ENCODE measurements at regions not wholly inside any gene's neighbourhood (a gene's known extent, or its start where the extent isn't known, plus 50 kb on each side); places are given as distances from the start of the nearest gene placed in this dataset.

- no peaks in the 10 kb centered on the region; the same call in 1 of the 2 replicates for H3F3A ChIP-seq (replicated peaks; ENCODE audit: low read depth)
- H2AFZ ChIP-seq, result peak overlapping the region; percentile 72
- no peaks in the 10 kb centered on the region for H4K20me1 ChIP-seq (replicated peaks; ENCODE audit: insufficient read depth)
- no peak overlapping the region for H3K4me3 ChIP-seq
- Mint-ChIP-seq H3K9me3 (peaks cover 13% of the 10 kb centered on the region), H3K27me3 (ENCODE audit: insufficient read depth, low read depth, poor library complexity) (peaks cover 12% of the 10 kb centered on the region), H3K4me3 (no peak overlapping the region), H3K36me3 (ENCODE audit: low read depth) (peaks cover 12% of the 10 kb centered on the region), H3K27ac (no peak overlapping the region), H3K4me1 (peaks cover 47% of the 10 kb centered on the region)
- H3K9me2 ChIP-seq (ENCODE audit: insufficient read depth), result peaks cover 6% of the 10 kb centered on the region; the same call in 1 of the 2 replicates
- H3K27me3 ChIP-seq (ENCODE audit: insufficient read depth), result no peaks in the 10 kb centered on the region
- H3K4me2 ChIP-seq, result no peak overlapping the region
- DNase-seq (ENCODE audit: low spot score) (no peak), ATAC-seq (no peak)
- TF ChIP-seq NANOG (IDR thresholded peaks at IDR 0.05; ENCODE audit: borderline replicate concordance), result no peak
- TF ChIP-seq, protein P1, sequence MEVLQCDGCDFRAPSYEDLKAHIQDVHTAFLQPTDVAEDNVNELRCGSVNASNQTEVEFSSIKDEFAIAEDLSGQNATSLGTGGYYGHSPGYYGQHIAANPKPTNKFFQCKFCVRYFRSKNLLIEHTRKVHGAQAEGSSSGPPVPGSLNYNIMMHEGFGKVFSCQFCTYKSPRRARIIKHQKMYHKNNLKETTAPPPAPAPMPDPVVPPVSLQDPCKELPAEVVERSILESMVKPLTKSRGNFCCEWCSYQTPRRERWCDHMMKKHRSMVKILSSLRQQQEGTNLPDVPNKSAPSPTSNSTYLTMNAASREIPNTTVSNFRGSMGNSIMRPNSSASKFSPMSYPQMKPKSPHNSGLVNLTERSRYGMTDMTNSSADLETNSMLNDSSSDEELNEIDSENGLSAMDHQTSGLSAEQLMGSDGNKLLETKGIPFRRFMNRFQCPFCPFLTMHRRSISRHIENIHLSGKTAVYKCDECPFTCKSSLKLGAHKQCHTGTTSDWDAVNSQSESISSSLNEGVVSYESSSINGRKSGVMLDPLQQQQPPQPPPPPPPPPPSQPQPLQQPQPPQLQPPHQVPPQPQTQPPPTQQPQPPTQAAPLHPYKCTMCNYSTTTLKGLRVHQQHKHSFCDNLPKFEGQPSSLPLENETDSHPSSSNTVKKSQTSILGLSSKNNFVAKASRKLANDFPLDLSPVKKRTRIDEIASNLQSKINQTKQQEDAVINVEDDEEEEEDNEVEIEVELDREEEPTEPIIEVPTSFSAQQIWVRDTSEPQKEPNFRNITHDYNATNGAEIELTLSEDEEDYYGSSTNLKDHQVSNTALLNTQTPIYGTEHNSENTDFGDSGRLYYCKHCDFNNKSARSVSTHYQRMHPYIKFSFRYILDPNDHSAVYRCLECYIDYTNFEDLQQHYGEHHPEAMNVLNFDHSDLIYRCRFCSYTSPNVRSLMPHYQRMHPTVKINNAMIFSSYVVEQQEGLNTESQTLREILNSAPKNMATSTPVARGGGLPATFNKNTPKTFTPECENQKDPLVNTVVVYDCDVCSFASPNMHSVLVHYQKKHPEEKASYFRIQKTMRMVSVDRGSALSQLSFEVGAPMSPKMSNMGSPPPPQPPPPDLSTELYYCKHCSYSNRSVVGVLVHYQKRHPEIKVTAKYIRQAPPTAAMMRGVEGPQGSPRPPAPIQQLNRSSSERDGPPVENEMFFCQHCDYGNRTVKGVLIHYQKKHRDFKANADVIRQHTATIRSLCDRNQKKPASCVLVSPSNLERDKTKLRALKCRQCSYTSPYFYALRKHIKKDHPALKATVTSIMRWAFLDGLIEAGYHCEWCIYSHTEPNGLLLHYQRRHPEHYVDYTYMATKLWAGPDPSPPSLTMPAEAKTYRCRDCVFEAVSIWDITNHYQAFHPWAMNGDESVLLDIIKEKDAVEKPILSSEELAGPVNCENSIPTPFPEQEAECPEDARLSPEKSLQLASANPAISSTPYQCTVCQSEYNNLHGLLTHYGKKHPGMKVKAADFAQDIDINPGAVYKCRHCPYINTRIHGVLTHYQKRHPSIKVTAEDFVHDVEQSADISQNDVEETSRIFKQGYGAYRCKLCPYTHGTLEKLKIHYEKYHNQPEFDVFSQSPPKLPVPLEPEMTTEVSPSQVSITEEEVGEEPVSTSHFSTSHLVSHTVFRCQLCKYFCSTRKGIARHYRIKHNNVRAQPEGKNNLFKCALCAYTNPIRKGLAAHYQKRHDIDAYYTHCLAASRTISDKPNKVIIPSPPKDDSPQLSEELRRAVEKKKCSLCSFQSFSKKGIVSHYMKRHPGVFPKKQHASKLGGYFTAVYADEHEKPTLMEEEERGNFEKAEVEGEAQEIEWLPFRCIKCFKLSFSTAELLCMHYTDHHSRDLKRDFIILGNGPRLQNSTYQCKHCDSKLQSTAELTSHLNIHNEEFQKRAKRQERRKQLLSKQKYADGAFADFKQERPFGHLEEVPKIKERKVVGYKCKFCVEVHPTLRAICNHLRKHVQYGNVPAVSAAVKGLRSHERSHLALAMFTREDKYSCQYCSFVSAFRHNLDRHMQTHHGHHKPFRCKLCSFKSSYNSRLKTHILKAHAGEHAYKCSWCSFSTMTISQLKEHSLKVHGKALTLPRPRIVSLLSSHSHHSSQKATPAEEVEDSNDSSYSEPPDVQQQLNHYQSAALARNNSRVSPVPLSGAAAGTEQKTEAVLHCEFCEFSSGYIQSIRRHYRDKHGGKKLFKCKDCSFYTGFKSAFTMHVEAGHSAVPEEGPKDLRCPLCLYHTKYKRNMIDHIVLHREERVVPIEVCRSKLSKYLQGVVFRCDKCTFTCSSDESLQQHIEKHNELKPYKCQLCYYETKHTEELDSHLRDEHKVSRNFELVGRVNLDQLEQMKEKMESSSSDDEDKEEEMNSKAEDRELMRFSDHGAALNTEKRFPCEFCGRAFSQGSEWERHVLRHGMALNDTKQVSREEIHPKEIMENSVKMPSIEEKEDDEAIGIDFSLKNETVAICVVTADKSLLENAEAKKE (CRISPR knock-in tag; IDR thresholded peaks at IDR 0.05), result no peak
- TF ChIP-seq STAT1 (IDR thresholded peaks at IDR 0.05; ENCODE audit: unreplicated experiment), result no peak
- TF ChIP-seq, protein P2, sequence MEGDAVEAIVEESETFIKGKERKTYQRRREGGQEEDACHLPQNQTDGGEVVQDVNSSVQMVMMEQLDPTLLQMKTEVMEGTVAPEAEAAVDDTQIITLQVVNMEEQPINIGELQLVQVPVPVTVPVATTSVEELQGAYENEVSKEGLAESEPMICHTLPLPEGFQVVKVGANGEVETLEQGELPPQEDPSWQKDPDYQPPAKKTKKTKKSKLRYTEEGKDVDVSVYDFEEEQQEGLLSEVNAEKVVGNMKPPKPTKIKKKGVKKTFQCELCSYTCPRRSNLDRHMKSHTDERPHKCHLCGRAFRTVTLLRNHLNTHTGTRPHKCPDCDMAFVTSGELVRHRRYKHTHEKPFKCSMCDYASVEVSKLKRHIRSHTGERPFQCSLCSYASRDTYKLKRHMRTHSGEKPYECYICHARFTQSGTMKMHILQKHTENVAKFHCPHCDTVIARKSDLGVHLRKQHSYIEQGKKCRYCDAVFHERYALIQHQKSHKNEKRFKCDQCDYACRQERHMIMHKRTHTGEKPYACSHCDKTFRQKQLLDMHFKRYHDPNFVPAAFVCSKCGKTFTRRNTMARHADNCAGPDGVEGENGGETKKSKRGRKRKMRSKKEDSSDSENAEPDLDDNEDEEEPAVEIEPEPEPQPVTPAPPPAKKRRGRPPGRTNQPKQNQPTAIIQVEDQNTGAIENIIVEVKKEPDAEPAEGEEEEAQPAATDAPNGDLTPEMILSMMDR (conservative IDR thresholded peaks at IDR 0.05; ENCODE audit: low read depth in 2 of 2), result no peak
- TF ChIP-seq ZNF114 (CRISPR knock-in tag; IDR thresholded peaks at IDR 0.05), result no peak
- no peak for TF ChIP-seq EZH2phosphoT487 (IDR thresholded peaks at IDR 0.05; ENCODE audit: unreplicated experiment)
- TF ChIP-seq POLR2AphosphoS5 (IDR thresholded peaks at IDR 0.05; ENCODE audit: low read depth), result no peak
- TF ChIP-seq, protein P3, sequence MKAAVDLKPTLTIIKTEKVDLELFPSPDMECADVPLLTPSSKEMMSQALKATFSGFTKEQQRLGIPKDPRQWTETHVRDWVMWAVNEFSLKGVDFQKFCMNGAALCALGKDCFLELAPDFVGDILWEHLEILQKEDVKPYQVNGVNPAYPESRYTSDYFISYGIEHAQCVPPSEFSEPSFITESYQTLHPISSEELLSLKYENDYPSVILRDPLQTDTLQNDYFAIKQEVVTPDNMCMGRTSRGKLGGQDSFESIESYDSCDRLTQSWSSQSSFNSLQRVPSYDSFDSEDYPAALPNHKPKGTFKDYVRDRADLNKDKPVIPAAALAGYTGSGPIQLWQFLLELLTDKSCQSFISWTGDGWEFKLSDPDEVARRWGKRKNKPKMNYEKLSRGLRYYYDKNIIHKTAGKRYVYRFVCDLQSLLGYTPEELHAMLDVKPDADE (IDR thresholded peaks at IDR 0.05), result no peak
- TF ChIP-seq JUNB (IDR thresholded peaks at IDR 0.05; ENCODE audit: unreplicated experiment), result no peak
- TF ChIP-seq REST (IDR thresholded peaks at IDR 0.05; ENCODE audit: unreplicated experiment), result no peak
- no peak for TF ChIP-seq ZNF331 (CRISPR knock-in tag; IDR thresholded peaks at IDR 0.05; ENCODE audit: low read depth)
- TF ChIP-seq CREB1 (CRISPR knock-in tag; IDR thresholded peaks at IDR 0.05; ENCODE audit: low read depth), result no peak
- no peak for TF ChIP-seq EZH2 (IDR thresholded peaks at IDR 0.05; ENCODE audit: low read depth, unreplicated experiment)
- no peaks in the 10 kb centered on the region for H3K36me3 ChIP-seq (ENCODE audit: insufficient read depth)
- H3K4me1 ChIP-seq (ENCODE audit: insufficient read depth), result peaks cover 52% of the 10 kb centered on the region
- no peak overlapping the region for H3K27ac ChIP-seq (ENCODE audit: low read depth)
- H3K79me2 ChIP-seq (replicated peaks; ENCODE audit: insufficient read depth), result no peaks in the 10 kb centered on the region
These were observed 135.4 kb downstream of the BAMBI start for GRCh38 chr10:28812384-28813372.

Data from GM23338 (cell line).